Right ventricle myocardium superior (tissue), 1 donor: ENCODE measurements at regions not wholly inside any gene's neighbourhood (a gene's known extent, or its start where the extent isn't known, plus 50 kb on each side); places are given as distances from the start of the nearest gene placed in this dataset.

Experiments used
- ATAC-seq: fragments of 200-7000 bp; cut with Tn5 transposase; one replicate; pipeline ENCODE4 v1.9.1; 2020; ENCODE audit warnings: mild to moderate bottlenecking; ENCODE audit not compliant: poor library complexity
- DNase-seq: peaks from one replicate; pipeline ENCODE4 v3.0.0-alpha.2; 2020
- intact Hi-C: fragments of 100-400 bp; cut with DNase I; formaldehyde crosslinking; loops from one replicate; pipeline ENCODE4 v1.11.2; 2022
- donor health status: DM: no; HTN: yes; CAD: no; lungs with severe emphysema.

- intact Hi-C loops: no loop called here
- DNase-seq (no peak), ATAC-seq (no peak)
These were observed 117.8 kb downstream of the SETD4 start for GRCh38 chr21:35942211-35943144.

DNA sequence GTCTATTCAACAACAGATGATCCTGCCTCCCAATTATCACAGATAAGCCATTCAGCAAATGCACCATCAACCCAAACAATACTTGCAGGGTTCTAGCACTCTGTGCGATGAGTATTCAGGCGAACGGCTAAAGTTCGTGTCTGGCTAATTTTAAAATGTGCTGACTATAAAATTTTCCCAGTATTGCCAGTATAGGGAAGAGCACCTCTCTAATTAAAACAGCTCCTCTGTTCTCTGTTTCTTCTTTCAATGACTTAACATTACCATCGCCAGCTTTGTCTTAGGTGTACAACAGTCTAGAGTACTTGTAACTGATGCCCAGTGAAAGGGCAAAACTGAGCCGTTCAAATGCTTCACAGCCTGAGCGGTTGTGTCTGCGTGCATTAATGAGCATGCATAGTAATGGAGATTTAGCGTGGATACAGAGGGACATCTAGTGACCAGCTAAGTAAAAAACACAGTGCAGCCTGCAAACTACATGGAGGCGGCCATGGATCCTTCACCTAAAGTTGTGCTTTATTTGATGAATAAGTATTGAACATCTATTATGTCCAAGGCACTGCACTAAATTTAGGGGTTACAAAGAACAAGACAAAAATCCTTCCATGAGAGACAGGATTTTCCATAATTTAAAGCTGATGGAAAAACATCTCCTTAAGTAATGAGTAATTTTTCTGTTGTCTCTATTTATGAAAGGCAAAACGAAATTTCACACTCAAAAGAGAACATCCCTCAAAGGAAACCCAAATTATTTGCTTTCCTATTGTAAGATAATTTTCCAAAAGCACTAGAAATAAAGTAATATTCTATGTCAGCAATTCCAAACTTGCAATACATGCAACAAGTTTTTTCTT lies 120.0 kb downstream of the SETD4 start:
- intact Hi-C loops: no loop called here
- DNase-seq (no peak), ATAC-seq (peak; percentile 98)

GRCh38 chr21:35938446-35938845 lies 121.9 kb downstream of the SETD4 start:
- DNase-seq (no peak), ATAC-seq (no peak)
- intact Hi-C loops: loop anchor here (5.0 kb wide), 1 partner anchor 1191 kb away; no protein-coding TSS in a partner anchor

GRCh38 chr21:35933466-35933865 lies 126.9 kb downstream of the SETD4 start:
- ATAC-seq (peak; percentile 76), DNase-seq (peak; percentile 68)
- intact Hi-C loops: no loop called here

- ATAC-seq: peak; percentile 91
These were observed 128.0 kb downstream of the SETD4 start for GRCh38 chr21:35932232-35932911.

GRCh38 chr21:35929901-35930300 lies 130.4 kb downstream of the SETD4 start:
- intact Hi-C loops: no loop called here
- no peak for ATAC-seq
- no peak for DNase-seq

More at GRCh38 chr21:35932232-35932911, 128.0 kb downstream of the SETD4 start:
- intact Hi-C loops: no loop called here
- DNase-seq: peak; percentile 56

DNA sequence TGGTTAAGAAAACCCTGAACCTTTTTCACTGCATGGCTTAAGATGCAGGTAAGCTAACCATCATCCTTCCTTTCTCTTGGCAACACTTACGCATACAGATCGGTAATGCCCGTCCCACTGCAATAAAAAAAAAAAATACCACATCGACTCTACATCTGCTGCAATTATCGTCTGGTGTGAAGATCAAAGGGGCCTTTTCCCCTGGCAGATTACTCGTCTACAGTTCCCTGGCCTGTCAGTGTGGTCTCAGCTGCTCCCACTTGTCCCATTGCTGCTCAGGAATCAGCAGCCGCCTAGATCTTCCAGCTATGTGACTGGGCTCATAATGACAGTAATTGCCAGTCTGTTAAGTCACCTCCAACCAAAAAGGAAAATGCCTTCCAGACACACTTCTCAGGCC lies 133.1 kb downstream of the SETD4 start:
- DNase-seq (no peak), ATAC-seq (no peak)
- intact Hi-C loops: no loop called here

DNA sequence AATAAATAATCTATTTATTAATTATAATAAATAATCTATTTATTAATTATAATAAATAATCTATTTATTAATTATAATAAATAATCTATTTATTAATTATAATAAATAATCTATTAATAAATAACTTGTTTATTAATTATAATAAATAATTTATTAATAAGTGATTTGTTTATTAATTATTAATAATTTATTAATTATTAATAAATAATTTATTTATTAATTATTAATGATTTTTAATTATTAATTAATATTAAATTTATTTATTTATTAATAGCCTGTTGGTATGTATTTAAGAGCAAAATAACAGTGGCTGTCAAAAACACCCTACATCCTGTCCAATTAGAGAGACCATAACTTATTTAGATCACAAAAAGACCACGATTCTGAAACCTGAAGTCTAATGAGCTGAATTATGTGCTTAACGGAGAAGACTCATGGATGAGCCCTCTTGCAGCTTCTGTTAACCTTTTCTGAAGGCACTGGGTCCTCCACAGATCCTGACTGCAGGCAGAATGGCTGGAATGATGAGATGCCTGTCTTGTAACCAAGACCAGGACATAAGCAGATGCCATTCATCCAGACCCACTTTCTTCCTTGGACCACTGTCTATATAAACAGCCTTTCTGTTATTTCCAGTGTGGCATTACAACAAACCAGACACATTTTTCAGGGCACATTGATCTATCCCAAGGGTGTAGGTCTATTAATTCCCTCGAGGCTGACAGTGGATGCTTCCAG lies 134.2 kb downstream of the SETD4 start:
- DNase-seq: no peak
- intact Hi-C loops: no loop called here
- ATAC-seq: no peak

DNA sequence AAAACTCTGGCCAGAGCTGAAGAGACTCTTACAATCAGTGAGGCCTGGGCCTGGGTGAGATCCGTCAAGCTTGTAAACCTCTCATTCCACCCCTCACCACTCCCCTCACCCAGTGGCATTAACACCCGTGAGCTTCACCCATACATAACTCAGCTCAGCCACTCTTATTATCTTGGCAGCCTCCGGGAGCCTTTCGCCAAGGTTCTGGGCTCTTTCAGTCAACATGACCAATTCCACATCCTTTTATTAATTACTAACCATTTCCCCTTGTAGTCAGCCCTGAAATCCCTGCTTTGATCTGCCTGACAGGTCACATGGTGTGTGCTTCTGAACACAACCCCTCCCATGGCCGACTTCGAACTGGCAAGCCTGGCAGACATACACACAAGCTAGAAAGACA lies 134.8 kb downstream of the SETD4 start:
- intact Hi-C loops: no loop called here
- no peak for ATAC-seq
- no peak for DNase-seq

GRCh38 chr21:35924714-35925301 lies 135.5 kb downstream of the SETD4 start:
- intact Hi-C loops: no loop called here
- DNase-seq: no peak
- peak; percentile 59 for ATAC-seq

- intact Hi-C loops: no loop called here
- DNase-seq (no peak), ATAC-seq (no peak)
These were observed 136.4 kb downstream of the SETD4 start for GRCh38 chr21:35923971-35924370.

- intact Hi-C loops: no loop called here
- no peak for DNase-seq
- no peak for ATAC-seq
These were observed 137.7 kb downstream of the SETD4 start for GRCh38 chr21:35922618-35923017.

DNA sequence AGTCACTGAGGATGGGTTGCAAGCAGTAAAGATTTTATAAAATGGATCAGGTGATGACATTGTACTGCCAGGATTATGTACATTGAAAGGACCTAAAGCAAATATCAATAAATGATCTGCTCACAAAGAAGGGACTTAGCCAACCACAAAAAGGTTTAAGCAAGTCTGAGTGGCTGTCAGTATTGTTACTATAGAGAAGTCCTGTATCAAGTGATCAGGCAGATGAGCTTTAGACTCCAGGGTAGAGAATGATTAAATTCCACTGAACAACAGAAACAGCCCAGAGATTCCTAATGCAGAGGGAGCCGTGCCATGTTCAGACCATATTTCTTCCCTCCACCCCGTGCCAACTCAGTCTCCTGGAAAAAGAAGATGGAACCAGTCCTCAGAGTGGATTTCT lies 138.9 kb downstream of the SETD4 start:
- no peak for ATAC-seq
- DNase-seq: no peak
- intact Hi-C loops: no loop called here

GRCh38 chr21:35920436-35920835 lies 139.9 kb downstream of the SETD4 start:
- DNase-seq: no peak
- intact Hi-C loops: no loop called here
- ATAC-seq: no peak

DNA sequence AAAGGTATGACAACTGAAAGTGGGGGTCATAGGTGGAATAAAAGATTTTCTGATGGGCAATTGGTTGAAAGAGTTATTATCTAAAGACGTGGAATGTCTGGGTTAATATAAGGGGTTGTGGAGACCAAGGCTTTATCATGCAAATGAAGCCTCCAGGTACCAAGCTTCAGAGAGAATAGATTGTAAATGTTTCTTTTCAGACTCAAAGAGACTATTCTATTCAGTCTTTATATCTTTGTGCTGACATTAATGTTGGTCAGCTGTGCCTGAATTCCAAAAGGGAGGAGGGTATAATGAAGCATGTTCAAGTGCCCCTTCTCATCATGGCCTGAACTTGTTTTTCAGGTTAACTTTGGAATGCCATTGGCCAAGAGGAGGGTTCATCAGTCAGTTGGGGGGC lies 145.3 kb downstream of the SETD4 start:
- DNase-seq (no peak), ATAC-seq (no peak)
- intact Hi-C loops: no loop called here

- DNase-seq (no peak), ATAC-seq (no peak)
- intact Hi-C loops: no loop called here
These were observed 148.7 kb downstream of the SETD4 start for GRCh38 chr21:35911412-35912191.

- ATAC-seq (no peak), DNase-seq (no peak)
- intact Hi-C loops: no loop called here
These were observed 150.7 kb downstream of the SETD4 start for GRCh38 chr21:35909456-35910223.
